ENCODE measurements at regions not wholly inside any gene's neighbourhood (a gene's known extent, or its start where the extent isn't known, plus 50 kb on each side); places are given as distances from the start of the nearest gene placed in this dataset.

DNA sequence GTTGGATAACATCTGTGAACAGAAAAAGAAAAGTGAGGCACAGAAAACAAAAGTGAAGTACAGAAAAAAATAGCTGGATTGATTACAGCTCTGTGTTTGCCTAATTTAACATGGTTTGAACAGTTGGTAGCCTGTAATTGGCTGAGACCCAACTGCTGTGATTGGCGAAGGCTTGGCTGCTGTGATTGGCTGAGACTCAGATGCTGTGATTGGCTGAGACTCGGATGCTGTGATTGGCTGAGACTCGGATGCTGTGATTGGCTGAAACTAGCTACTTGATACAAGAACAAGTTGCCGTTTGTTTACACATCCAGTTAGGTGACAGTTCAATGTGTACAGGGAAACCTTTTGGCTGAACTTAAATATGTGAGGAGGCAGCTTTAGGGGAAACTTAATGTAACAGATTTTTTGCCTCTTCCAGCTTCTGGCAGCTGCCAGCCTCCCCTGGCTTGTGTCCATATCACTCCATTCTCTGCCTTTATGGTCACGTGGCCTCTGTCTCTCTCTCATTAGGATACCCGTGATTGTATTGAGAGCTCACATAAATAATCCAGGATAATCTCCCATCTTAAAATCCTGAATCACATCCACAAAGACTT, 223.4 kb upstream of the FOXA2 start:
- Histone ChIP-seq H3K27ac (ENCODE audit: low read depth in 1 of 2, low read length in 2 of 2) (no peak overlapping the region), H3K4me3 (ENCODE audit: low read depth in 1 of 3, low read length in 3 of 3) (no peak overlapping the region), H3K4me1 (ENCODE audit: control insufficient read depth in 4 of 4, insufficient read depth in 4 of 4, low read length in 3 of 4) (peaks cover 0 to 1% (median 0%) of the 10 kb centered on the region in 4 donors), H3K9ac (ENCODE audit: low read depth in 1 of 2, low read length in 2 of 2) (no peak overlapping the region), H3K36me3 (ENCODE audit: control insufficient read depth in 4 of 4, insufficient read depth in 3 of 4, low read depth in 1 of 4, low read length in 3 of 4) (no peaks in the 10 kb centered on the region), H3K9me3 (ENCODE audit: control insufficient read depth in 4 of 4, low read length in 3 of 4) (no peaks in the 10 kb centered on the region), H3K27me3 (ENCODE audit: control insufficient read depth in 4 of 4, insufficient read depth in 4 of 4, low read length in 3 of 4) (no peaks in the 10 kb centered on the region)
- no peak for DNase-seq (ENCODE audit: low spot score)
- TF ChIP-seq, protein P1, sequence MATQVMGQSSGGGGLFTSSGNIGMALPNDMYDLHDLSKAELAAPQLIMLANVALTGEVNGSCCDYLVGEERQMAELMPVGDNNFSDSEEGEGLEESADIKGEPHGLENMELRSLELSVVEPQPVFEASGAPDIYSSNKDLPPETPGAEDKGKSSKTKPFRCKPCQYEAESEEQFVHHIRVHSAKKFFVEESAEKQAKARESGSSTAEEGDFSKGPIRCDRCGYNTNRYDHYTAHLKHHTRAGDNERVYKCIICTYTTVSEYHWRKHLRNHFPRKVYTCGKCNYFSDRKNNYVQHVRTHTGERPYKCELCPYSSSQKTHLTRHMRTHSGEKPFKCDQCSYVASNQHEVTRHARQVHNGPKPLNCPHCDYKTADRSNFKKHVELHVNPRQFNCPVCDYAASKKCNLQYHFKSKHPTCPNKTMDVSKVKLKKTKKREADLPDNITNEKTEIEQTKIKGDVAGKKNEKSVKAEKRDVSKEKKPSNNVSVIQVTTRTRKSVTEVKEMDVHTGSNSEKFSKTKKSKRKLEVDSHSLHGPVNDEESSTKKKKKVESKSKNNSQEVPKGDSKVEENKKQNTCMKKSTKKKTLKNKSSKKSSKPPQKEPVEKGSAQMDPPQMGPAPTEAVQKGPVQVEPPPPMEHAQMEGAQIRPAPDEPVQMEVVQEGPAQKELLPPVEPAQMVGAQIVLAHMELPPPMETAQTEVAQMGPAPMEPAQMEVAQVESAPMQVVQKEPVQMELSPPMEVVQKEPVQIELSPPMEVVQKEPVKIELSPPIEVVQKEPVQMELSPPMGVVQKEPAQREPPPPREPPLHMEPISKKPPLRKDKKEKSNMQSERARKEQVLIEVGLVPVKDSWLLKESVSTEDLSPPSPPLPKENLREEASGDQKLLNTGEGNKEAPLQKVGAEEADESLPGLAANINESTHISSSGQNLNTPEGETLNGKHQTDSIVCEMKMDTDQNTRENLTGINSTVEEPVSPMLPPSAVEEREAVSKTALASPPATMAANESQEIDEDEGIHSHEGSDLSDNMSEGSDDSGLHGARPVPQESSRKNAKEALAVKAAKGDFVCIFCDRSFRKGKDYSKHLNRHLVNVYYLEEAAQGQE (IDR thresholded peaks at IDR 0.05), result no peak
- TF ChIP-seq GABPA (IDR thresholded peaks at IDR 0.05 in 1 of 2, conservative IDR thresholded peaks at IDR 0.05 in 1 of 2), result no peak
- TF ChIP-seq HNF4G (IDR thresholded peaks at IDR 0.05), result no peak
- no peak for TF ChIP-seq FOXA2 (IDR thresholded peaks at IDR 0.05)
- TF ChIP-seq, protein P2, sequence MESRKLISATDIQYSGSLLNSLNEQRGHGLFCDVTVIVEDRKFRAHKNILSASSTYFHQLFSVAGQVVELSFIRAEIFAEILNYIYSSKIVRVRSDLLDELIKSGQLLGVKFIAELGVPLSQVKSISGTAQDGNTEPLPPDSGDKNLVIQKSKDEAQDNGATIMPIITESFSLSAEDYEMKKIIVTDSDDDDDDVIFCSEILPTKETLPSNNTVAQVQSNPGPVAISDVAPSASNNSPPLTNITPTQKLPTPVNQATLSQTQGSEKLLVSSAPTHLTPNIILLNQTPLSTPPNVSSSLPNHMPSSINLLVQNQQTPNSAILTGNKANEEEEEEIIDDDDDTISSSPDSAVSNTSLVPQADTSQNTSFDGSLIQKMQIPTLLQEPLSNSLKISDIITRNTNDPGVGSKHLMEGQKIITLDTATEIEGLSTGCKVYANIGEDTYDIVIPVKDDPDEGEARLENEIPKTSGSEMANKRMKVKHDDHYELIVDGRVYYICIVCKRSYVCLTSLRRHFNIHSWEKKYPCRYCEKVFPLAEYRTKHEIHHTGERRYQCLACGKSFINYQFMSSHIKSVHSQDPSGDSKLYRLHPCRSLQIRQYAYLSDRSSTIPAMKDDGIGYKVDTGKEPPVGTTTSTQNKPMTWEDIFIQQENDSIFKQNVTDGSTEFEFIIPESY (IDR thresholded peaks at IDR 0.05), result no peak
- TF ChIP-seq RXRA (IDR thresholded peaks at IDR 0.05), result no peak
- no peak for TF ChIP-seq EGR1 (IDR thresholded peaks at IDR 0.05; ENCODE audit: low read depth in 2 of 2)
- no peak for TF ChIP-seq HNF4A (conservative IDR thresholded peaks at IDR 0.05)
- TF ChIP-seq, protein P3, sequence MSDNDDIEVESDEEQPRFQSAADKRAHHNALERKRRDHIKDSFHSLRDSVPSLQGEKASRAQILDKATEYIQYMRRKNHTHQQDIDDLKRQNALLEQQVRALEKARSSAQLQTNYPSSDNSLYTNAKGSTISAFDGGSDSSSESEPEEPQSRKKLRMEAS (IDR thresholded peaks at IDR 0.05), result no peak
- TF ChIP-seq NR2F2 (IDR thresholded peaks at IDR 0.05), result no peak
- TF ChIP-seq TAF1 (conservative IDR thresholded peaks at IDR 0.05), result no peak
- TF ChIP-seq RAD21 (IDR thresholded peaks at IDR 0.05), result no peak
- TF ChIP-seq, protein P4, sequence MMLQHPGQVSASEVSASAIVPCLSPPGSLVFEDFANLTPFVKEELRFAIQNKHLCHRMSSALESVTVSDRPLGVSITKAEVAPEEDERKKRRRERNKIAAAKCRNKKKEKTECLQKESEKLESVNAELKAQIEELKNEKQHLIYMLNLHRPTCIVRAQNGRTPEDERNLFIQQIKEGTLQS (IDR thresholded peaks at IDR 0.05), result no peak
- no peak for TF ChIP-seq JUND (IDR thresholded peaks at IDR 0.05)
- no peak for TF ChIP-seq SP1 (IDR thresholded peaks at IDR 0.05)
- TF ChIP-seq FOXA1 (IDR thresholded peaks at IDR 0.05), result no peak
- 65% methylated on average over 6 of the region's 6 CpGs for WGBS

DNA sequence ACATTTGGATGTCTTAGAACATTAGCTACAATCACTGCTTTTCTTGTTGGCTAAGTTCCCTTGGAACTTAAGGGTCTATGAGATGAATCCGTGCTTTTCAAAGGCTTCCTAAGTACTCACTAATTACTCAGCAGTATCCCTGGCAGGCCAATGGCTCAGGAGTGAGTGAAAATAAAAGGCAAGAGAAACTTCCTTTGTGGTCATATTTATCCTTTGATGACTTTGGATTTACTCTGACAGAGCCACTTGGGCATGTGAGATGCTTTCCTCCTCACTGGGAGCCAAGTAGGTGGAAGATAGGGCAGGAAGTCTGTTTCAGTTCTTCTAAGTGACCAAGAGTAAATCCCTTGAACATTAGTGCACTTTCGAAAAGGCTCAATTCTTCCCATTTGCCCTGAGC, 224.3 kb upstream of the FOXA2 start:
- no peak overlapping the region for H3K9ac ChIP-seq (ENCODE audit: low read depth in 1 of 2, low read length in 2 of 2)
- no peak for DNase-seq (ENCODE audit: low spot score)
- H3K9me3 ChIP-seq (ENCODE audit: control insufficient read depth in 4 of 4, low read length in 3 of 4), result no peaks in the 10 kb centered on the region
- TF ChIP-seq HNF4G (IDR thresholded peaks at IDR 0.05) (no peak), EGR1 (IDR thresholded peaks at IDR 0.05; ENCODE audit: low read depth in 2 of 2) (no peak), GABPA (IDR thresholded peaks at IDR 0.05 in 1 of 2, conservative IDR thresholded peaks at IDR 0.05 in 1 of 2) (no peak), JUND (IDR thresholded peaks at IDR 0.05) (no peak), FOXA2 (IDR thresholded peaks at IDR 0.05) (no peak), NR2F2 (IDR thresholded peaks at IDR 0.05) (no peak), RXRA (IDR thresholded peaks at IDR 0.05) (no peak), FOXA1 (IDR thresholded peaks at IDR 0.05) (no peak), SP1 (IDR thresholded peaks at IDR 0.05) (no peak), RAD21 (IDR thresholded peaks at IDR 0.05) (no peak), TAF1 (conservative IDR thresholded peaks at IDR 0.05) (no peak)
- TF ChIP-seq, protein P4 (IDR thresholded peaks at IDR 0.05), result no peak
- TF ChIP-seq, protein P3 (IDR thresholded peaks at IDR 0.05), result no peak
- TF ChIP-seq, protein P5, sequence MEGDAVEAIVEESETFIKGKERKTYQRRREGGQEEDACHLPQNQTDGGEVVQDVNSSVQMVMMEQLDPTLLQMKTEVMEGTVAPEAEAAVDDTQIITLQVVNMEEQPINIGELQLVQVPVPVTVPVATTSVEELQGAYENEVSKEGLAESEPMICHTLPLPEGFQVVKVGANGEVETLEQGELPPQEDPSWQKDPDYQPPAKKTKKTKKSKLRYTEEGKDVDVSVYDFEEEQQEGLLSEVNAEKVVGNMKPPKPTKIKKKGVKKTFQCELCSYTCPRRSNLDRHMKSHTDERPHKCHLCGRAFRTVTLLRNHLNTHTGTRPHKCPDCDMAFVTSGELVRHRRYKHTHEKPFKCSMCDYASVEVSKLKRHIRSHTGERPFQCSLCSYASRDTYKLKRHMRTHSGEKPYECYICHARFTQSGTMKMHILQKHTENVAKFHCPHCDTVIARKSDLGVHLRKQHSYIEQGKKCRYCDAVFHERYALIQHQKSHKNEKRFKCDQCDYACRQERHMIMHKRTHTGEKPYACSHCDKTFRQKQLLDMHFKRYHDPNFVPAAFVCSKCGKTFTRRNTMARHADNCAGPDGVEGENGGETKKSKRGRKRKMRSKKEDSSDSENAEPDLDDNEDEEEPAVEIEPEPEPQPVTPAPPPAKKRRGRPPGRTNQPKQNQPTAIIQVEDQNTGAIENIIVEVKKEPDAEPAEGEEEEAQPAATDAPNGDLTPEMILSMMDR (IDR thresholded peaks at IDR 0.05; ENCODE audit: low read depth, low read length, missing input control), result no peak
- TF ChIP-seq, protein P2 (IDR thresholded peaks at IDR 0.05), result no peak
- H3K36me3 ChIP-seq (ENCODE audit: control insufficient read depth in 4 of 4, insufficient read depth in 3 of 4, low read depth in 1 of 4, low read length in 3 of 4), result no peaks in the 10 kb centered on the region
- no peak overlapping the region for H3K27ac ChIP-seq (ENCODE audit: low read depth in 1 of 2, low read length in 2 of 2)
- 84% methylated on average over 2 of the region's 2 CpGs for WGBS
- no peak overlapping the region for H3K4me3 ChIP-seq (ENCODE audit: low read depth in 1 of 3, low read length in 3 of 3)
- peaks cover 0 to 1% (median 0%) of the 10 kb centered on the region in 4 donors for H3K4me1 ChIP-seq (ENCODE audit: control insufficient read depth in 4 of 4, insufficient read depth in 4 of 4, low read length in 3 of 4)
- no peaks in the 10 kb centered on the region for H3K27me3 ChIP-seq (ENCODE audit: control insufficient read depth in 4 of 4, insufficient read depth in 4 of 4, low read length in 3 of 4)
